AG08396 (cell line): ENCODE measurements at regions not wholly inside any gene's neighbourhood (a gene's known extent, or its start where the extent isn't known, plus 50 kb on each side); places are given as distances from the start of the nearest gene placed in this dataset.
A peak's percentile ranks its signal among the peaks of the same experiment; 100 is the strongest.

Experiments
- DNase-seq: peaks from one replicate; pipeline ENCODE4 v3.0.0; 2012; ENCODE audit warnings: low spot score, mixed read lengths

DNA sequence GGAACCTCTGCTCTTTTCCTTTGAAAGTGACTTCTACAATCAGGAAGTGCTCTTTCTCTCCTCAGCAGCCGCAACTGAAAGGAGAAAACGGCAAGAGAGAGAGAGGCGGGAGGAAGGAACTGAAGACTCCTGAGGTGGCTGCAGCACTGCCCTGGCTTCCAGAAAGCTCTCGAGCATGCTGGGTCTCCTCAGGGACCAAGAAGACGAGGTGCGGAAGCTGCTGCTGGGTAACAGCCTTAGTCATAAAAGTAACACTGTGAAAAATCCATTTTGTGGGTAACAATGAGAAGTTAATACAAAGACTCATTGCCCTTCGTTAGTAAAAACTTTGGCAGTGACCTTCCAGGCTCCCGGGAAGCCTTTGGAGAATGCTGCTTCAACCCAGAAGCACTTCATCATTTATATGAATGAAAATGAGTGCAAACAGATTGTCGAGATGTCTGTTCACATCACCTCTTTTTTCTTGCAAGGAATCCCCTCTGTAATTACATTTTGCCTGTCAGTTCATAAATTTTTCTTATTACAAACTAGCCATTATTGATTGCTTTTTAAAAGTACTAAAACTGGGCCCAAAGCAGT lies 473.4 kb downstream of the SOX6 start:
- no peak for DNase-seq

DNA sequence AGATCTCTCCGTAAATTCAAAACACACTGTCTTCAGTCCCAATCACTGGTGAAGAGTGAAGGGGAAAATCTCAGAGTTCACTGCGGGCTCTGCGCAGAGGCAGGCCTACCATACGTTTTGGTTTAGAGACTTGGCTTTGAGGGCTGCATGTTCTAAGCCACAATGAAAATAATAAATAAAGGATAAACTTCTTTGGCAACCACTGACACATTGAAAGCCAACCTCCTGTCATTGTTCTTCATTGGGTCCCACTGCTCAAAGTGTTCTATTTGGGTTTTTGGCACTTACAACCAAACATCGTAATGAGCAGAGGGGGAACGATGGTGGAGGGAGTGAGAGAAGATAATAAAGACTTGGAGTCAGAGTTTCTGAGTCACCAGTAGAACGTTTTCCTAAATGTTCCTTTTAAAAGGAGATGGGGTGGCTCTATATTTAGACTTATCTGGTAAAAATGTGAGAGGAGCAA lies 472.9 kb downstream of the SOX6 start:
- DNase-seq: no peak

DNA sequence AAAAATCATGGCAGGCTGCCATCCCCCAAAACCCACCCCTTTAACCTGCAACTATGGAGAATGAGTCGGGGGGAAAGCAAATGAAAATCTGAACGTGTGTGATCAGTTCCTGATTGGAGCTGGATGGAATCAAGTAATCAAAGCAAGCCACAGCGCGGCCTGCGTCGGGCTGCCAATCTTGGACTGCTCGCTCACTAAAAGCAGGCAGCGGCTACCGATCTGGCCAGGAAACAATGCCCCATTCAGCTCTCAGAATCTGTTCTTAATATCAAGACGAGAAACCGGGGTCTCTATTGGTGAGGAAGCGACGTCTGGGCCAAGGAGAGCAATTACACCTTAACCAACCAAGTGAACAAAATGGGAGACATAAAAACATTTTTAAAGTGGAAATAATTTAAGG lies 472.2 kb downstream of the SOX6 start:
- no peak for DNase-seq

DNA sequence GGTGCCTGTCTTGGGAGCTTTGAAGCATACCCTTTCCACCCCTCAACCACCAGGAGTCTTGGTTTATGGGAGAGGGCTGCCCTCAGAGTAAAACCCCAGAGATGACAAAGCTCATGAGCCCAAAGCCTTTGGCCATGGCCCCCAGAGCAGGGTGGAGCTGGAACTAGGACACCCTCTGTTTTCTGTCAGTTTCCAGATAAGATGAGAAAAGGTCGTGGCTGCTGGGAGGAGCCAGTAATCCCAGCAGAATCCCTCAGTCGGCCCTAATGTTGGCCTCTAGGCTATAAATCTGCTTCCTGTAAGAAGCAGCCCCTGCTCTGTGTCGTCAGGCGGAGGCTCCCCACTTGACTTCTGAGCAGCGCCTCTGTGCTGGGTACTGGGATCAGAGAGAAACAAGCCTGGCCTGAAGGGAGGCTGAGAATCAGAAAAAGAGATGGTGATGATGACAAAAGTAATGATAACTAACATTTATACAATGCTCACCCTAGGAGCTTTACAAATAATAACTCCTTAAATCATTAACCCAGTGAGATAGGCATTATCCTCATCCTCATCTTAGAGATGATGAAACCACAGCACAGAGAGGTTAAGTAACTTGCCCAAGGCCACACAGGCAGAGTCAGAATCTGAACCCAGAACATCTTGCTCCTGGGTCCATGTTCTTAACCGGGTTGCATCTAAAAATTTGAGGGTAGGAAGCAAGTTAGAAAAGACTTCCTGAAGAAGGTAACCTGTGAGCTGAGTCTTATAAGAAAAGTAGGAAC lies 471.4 kb downstream of the SOX6 start:
- DNase-seq: no peak

DNA sequence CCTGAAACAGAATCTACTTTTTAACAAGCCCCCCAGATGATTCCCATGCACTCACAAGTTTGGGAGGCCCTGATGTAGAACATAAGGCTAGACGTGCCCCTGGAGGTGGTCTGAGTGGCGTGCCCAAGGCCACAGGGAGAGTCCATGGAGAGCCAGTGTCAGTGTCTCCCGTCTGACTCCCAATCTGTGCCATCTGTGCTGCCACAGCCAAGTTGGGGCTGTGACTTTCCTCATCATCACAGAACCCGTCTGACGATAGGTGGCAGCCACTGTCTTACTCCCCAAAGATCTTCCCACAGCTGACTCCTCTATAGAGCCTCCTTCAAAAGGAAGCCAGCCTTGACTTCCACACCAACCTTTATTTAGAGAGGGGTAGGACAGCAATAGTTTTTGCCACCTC lies 470.5 kb downstream of the SOX6 start:
- no peak for DNase-seq

- no peak for DNase-seq
These were observed 470.0 kb downstream of the SOX6 start for GRCh38 chr11:15886299-15886698.

- DNase-seq: no peak
These were observed 469.5 kb downstream of the SOX6 start for GRCh38 chr11:15886866-15887265.

DNA sequence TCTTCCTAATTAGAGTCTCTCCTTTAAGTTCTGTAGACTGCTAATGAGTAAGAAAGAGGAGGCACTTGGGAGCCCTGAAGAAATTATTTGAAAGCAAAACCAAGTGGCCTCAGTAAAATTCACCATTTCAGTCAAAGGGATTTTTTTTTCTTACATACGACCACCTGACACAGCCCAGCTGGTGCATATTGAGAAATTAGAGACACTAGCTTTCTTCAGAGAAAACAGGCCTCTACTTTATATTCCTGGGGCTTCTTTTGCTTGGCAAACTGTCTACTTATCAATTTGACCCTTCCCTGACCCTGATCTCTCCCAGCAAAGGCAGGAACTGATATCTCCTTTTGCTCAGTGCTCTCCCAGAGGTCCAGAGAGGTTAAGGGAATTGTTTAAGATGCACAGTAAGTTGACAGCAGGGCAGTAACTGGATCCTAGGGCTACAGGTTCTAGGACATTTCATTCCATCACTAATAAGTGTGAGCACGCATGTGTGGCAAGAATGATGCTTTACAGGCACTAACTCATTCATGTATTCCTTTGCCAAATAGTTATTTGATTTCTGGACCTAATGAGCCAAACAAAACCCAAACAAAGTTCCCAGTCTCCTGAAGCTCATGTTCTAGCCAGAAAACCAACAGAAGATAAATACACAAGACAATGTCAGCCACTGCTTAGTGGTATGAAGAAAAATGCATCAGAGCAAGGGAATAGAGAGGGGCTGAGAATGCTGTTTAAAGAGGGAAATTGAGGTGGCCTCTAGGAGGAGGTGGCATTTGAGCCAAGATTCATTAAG lies 467.6 kb downstream of the SOX6 start:
- DNase-seq: no peak

DNA sequence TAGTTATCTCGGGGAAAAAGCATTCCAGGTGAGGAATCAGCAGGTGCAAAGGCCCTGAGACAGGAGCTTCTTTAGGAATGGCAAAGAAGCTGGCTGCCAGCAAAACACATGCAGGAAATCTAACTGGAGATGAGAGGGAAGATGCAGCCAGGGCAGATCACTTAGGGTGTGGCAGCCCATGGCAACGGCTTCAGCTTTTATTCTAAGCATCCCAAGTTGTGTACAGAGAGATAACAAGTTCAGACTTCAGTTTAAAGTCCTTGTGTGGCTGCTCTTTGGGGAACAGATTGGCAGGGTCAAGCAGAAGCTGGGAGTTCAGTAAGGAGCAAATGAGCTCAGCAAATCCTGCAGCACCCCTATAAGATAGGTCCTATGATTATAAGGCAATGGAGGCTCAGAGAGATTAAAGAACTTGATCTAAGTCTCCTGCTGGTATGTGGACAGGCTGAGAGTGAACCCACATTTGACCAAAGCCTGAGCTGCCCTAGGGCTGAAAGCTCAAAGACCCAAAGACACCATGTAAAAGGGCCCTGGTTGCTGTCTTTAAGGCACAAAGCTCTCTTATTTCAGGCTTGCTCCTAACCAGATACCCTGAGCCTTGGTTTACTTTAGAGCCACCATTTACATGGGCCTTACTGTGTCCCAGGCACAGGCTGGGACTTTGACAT lies 466.8 kb downstream of the SOX6 start:
- DNase-seq: no peak

DNA sequence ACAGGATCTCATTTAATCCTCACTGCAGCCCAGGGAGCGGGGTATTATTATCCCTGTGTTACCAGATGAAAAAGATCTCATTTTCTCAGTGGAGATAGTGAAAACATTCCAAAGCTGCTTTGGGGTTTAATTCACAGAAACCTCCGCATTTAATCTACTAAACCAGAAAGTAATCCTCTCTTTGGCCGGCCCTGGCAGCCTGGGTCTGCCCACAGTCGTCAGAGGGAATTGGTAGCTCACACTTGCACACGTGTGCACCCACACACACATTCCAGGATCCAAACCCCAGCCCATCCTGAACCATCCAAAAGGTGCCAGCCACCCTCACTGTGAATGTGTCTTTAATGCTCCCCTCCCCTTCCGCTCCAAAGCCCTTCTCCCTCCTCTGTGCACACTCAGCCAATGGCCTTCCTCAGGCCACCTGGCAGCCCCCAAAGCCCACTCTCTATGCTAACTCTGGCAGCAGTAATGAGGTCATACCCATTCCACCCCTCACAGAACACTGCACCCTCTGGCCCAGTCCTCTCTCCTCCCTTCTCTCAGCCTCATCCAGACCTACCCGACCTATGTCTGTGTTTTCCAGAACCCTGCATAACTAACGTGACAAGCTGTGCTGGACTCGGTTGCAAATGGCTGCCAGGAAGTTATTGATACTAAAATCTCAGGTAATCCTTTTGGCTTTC lies 466.2 kb downstream of the SOX6 start:
- no peak for DNase-seq

DNA sequence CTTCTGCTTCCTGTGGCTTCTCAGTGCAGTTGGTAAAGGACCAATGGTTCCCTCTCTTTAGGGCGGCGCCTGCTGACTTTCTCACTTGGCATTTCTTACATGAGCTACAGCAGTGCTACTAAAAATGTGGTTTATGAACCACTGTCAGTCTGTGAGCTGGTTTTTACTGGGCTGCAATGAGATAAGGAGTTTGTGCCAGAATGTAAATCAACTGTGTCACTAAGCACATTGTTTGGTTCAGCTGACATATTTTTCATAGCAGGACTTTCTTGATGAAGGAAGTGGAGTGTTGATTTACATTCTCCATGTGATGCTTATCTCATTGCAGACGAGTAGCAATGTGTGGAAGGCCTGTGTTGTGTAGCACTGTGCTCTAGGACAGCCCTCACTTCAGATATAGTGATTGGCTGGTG lies 463.3 kb downstream of the SOX6 start:
- DNase-seq: no peak

DNA sequence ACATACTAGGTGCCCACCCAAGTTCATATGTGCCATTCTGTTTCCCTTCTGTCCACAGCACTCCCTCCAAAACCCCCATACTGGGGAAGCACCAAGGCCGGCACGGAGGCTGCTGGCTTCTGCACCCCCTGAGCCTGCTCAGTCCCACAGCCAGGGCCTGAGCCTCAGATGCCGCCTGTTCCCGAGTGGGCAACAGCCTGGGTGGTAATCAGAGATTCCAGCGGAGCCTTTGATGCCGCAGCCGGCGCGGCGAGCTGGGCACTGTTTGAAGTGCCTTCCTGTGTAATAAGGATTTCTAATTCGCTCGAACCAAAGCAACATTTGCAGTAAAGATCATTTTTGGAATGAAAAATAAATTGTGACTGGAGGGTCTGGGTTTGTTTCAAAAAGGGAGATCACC lies 460.3 kb downstream of the SOX6 start:
- DNase-seq: no peak

GRCh38 chr11:15896530-15896929 lies 459.8 kb downstream of the SOX6 start:
- DNase-seq: no peak

GRCh38 chr11:15897211-15897960 lies 459.0 kb downstream of the SOX6 start:
- DNase-seq: peak; percentile 66

DNA sequence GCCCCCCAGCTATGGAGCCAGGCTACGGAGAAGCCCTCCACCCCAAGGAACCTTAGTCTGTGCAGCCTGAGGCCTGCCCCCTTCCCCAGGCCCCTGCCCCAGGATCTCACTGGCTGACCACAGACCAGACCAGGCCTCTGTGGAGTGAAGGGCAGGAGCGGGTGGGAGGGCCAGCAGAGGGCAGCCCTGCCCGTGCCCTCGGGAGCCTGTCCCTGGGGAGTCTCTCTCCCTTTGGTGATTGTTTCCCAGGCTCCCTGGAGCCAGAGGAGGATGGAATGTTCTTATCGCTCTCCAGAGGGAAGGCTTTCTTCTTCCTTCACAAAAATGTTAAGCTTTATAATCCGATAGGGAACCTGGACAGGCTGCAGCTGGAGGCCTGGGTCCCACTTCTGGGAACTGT lies 455.3 kb downstream of the SOX6 start:
- DNase-seq: no peak

GRCh38 chr11:15901790-15902189 lies 454.6 kb downstream of the SOX6 start:
- no peak for DNase-seq

DNA sequence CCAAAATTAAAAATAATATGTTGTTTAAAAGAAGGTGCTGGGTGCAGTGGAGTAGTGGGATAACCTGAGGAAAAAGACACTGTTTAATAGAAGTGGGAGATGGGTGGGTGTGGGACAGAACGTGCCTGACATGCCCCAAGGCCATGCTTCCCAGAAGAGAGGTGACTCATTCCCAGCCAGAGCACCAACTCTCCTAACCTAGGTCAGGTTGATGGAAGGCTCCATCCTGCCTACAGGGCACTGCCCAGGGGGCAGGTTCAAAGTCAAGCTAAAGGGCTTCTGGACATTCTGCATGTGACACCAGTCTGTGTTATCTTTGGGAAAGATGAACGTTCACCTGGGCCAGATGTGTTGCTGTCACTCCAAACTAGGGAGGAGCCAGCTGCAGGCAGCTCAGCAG lies 453.1 kb downstream of the SOX6 start:
- no peak for DNase-seq

GRCh38 chr11:15905366-15906104 lies 450.8 kb downstream of the SOX6 start:
- DNase-seq: no peak

DNA sequence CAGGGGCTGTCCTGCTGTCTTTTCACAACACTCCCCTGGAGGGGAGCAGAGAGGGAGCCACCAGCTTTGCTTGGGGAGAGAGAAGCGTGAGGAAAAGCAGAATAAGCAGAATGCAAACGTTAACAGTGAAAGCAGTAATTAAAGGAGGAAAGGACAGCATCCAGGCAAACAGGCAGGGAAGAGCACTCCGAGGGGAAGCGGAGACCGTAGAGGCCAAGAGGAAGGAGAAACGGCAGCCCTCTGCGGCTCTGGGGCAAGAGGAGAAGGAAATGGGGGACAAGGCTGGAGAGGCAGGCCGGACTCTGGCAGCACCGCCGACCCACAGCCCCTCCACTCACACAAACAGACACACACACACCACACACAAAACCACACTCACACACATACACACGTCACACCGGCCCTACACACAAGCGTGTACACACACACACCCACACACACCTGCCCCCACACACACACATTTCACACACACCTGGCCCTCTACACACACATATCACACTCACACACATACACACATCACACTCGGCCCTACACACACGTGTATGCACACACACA lies 449.8 kb downstream of the SOX6 start:
- DNase-seq: no peak

DNA sequence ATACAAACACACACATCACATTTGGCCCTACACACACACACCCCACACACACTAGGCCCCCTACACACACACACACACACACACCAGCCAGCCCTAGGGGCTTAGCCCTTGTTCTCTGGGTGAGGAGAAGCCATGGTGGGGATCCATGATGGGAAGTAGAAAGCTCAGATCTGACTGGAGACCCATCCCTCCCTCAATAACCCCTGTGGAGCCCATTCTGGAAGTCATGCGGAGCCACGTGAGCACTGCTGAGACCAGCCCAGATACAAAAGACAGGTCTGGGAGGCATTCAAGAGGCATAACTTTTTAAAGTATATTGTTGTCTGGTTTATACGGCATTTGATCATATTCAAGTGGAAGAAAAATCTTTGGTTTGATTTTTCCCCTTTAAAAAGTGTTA lies 448.5 kb downstream of the SOX6 start:
- no peak for DNase-seq
